Neural cell (in vitro differentiated cells): ENCODE measurements at regions not wholly inside any gene's neighbourhood (a gene's known extent, or its start where the extent isn't known, plus 50 kb on each side); places are given as distances from the start of the nearest gene placed in this dataset.

Source experiments
- H2AFZ ChIP-seq: fragments of 200-600, 300-800 bp; sonication (generic), shearing (Covaris generic); 2 replicates; pipeline ENCODE4 v1.6.0; 2014; ENCODE audit warnings: low read depth, mild to moderate bottlenecking, antibody characterized with exemption, low read length, moderate library complexity
- H3F3A ChIP-seq: fragments of 200-600 bp; shearing (Covaris generic); 2 replicates; pipeline ENCODE4 v1.6.1; 2016; ENCODE audit warnings: mild to moderate bottlenecking, moderate library complexity, mixed read lengths, antibody characterized with exemption, low read length; ENCODE audit not compliant: insufficient read depth, poor library complexity, severe bottlenecking
- H3K27ac ChIP-seq: fragments of 200-600, 300-800 bp; sonication (generic), shearing (Covaris generic); 2 replicates; pipeline ENCODE4 v1.5.1; 2014; ENCODE audit warnings: mild to moderate bottlenecking, low read length, moderate library complexity
- H3K27me3 ChIP-seq: fragments of 300-800, 200-600 bp; sonication (generic), shearing (Covaris generic); 2 replicates; pipeline ENCODE4 v1.6.0; 2014; ENCODE audit warnings: mild to moderate bottlenecking, low read depth, low read length, moderate library complexity; ENCODE audit not compliant: insufficient read depth
- H3K36me3 ChIP-seq: fragments of 300-800, 200-600 bp; sonication (generic), shearing (Covaris generic); 2 replicates; pipeline ENCODE4 v1.5.1; 2014; ENCODE audit warnings: mild to moderate bottlenecking, antibody characterized with exemption, low read length, moderate library complexity; ENCODE audit not compliant: insufficient read depth
- H3K4me2 ChIP-seq: fragments of 300-800, 200-600 bp; sonication (generic), shearing (Covaris generic); 2 replicates; pipeline ENCODE4 v1.6.0; 2014; ENCODE audit warnings: mild to moderate bottlenecking, low read length
- H3K4me3 ChIP-seq: fragments of 300-800, 200-600 bp; sonication (generic), shearing (Covaris generic); 2 replicates; pipeline ENCODE4 v1.5.1; 2014; ENCODE audit warnings: mild to moderate bottlenecking, low read length, moderate library complexity
- H3K79me2 ChIP-seq: fragments of 200-600 bp; shearing (Covaris generic); replicated peaks from 2 replicates; pipeline ENCODE4 v1.6.0; 2014; ENCODE audit warnings: mild to moderate bottlenecking, low read length, moderate library complexity; ENCODE audit not compliant: insufficient read depth
- H3K9ac ChIP-seq: fragments of 300-800, 200-600 bp; sonication (generic), shearing (Covaris generic); 2 replicates; pipeline ENCODE4 v1.6.1; 2016; ENCODE audit warnings: mild to moderate bottlenecking, low read length, mixed read lengths
- H3K9me2 ChIP-seq: fragments of 200-600 bp; shearing (Covaris generic); 2 replicates; pipeline ENCODE4 v1.6.1; 2016; ENCODE audit warnings: mild to moderate bottlenecking, low read length, mixed read lengths; ENCODE audit not compliant: insufficient read depth
- H3K9me3 ChIP-seq: fragments of 200-600, 300-800 bp; sonication (generic), shearing (Covaris generic); 2 replicates; pipeline ENCODE4 v1.6.1; 2016; ENCODE audit warnings: mild to moderate bottlenecking, mixed run types, low read length, moderate library complexity, mixed read lengths
- H4K20me1 ChIP-seq: fragments of 200-600 bp; shearing (Covaris generic); 2 replicates; pipeline ENCODE4 v1.6.1; 2016; ENCODE audit warnings: mild to moderate bottlenecking, mixed run types; ENCODE audit not compliant: insufficient read depth
- EP300 ChIP-seq: fragments of 450-650 bp; conservative IDR thresholded peaks from 2 replicates; pipeline ENCODE4 v1.6.1; 2014; ENCODE audit warnings: antibody characterized with exemption, mild to moderate bottlenecking, moderate library complexity; ENCODE audit not compliant: poor library complexity, severe bottlenecking
- EZH2 ChIP-seq: fragments of 200-600, 300-800 bp; shearing (Covaris generic), sonication (generic); IDR thresholded peaks from 2 replicates; pipeline ENCODE4 v1.6.1; 2014; ENCODE audit warnings: antibody characterized with exemption, low read length, borderline replicate concordance, mild to moderate bottlenecking; ENCODE audit not compliant: insufficient read depth, poor library complexity, severe bottlenecking
- MXI1 ChIP-seq: fragments of 450-650 bp; conservative IDR thresholded peaks from 2 replicates; pipeline ENCODE4 v1.6.1; 2014; ENCODE audit warnings: antibody characterized with exemption, mild to moderate bottlenecking; ENCODE audit not compliant: poor library complexity, severe bottlenecking
- POLR2AphosphoS5 ChIP-seq: IDR thresholded peaks from 2 replicates; pipeline ENCODE4 v1.6.1; 2012
- RAD21 ChIP-seq: fragments of 450-650 bp; conservative IDR thresholded peaks from 2 replicates; pipeline ENCODE4 v1.6.1; 2014; ENCODE audit warnings: antibody characterized with exemption, mild to moderate bottlenecking, moderate library complexity
- SMC3 ChIP-seq: fragments of 450-650 bp; conservative IDR thresholded peaks from 2 replicates; pipeline ENCODE4 v1.6.1; 2014; ENCODE audit warnings: antibody characterized with exemption, mild to moderate bottlenecking, moderate library complexity; ENCODE audit not compliant: poor library complexity
- TAF1 ChIP-seq: IDR thresholded peaks from 2 replicates; pipeline ENCODE4 v1.6.1; 2012; ENCODE audit warnings: low read depth
- TF ChIP-seq, protein P1 (sequence below): fragments of 450-650 bp; IDR thresholded peaks from 2 replicates; pipeline ENCODE4 v1.5.1; 2014; ENCODE audit warnings: antibody characterized with exemption, mild to moderate bottlenecking, moderate library complexity; ENCODE audit not compliant: poor library complexity, severe bottlenecking
- TF ChIP-seq, protein P2 (sequence below): IDR thresholded peaks from 2 replicates; pipeline ENCODE4 v1.6.1; 2012; ENCODE audit warnings: borderline replicate concordance

DNA sequence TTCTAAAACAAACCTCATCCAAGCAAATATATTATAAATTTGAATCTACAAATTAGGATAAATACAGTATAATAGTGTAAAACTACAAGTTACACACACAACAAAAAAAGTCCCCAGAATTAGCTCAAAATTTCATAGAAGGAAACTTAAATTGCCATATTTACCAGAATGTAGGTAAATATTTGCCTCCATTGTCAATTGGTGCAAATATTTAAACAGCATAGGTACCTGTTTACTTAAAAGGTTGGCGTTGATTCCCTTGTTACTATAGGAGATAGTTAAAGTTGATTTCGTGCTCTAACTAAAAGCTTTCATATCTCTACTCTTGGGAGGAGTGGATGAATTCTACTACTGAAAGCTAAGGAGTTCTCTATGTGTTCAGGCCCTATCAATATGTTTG is 111.6 kb upstream of the TENT5A start:
- H3K4me2 ChIP-seq, result no peak overlapping the region
- H3K27ac ChIP-seq, result no peak overlapping the region
- H2AFZ ChIP-seq, result no peak overlapping the region
- TF ChIP-seq SMC3 (no peak), EZH2 (no peak), MXI1 (no peak), TAF1 (no peak), EP300 (no peak), POLR2AphosphoS5 (no peak), RAD21 (no peak)
- TF ChIP-seq, protein P1, sequence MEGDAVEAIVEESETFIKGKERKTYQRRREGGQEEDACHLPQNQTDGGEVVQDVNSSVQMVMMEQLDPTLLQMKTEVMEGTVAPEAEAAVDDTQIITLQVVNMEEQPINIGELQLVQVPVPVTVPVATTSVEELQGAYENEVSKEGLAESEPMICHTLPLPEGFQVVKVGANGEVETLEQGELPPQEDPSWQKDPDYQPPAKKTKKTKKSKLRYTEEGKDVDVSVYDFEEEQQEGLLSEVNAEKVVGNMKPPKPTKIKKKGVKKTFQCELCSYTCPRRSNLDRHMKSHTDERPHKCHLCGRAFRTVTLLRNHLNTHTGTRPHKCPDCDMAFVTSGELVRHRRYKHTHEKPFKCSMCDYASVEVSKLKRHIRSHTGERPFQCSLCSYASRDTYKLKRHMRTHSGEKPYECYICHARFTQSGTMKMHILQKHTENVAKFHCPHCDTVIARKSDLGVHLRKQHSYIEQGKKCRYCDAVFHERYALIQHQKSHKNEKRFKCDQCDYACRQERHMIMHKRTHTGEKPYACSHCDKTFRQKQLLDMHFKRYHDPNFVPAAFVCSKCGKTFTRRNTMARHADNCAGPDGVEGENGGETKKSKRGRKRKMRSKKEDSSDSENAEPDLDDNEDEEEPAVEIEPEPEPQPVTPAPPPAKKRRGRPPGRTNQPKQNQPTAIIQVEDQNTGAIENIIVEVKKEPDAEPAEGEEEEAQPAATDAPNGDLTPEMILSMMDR, result no peak
- TF ChIP-seq, protein P2, sequence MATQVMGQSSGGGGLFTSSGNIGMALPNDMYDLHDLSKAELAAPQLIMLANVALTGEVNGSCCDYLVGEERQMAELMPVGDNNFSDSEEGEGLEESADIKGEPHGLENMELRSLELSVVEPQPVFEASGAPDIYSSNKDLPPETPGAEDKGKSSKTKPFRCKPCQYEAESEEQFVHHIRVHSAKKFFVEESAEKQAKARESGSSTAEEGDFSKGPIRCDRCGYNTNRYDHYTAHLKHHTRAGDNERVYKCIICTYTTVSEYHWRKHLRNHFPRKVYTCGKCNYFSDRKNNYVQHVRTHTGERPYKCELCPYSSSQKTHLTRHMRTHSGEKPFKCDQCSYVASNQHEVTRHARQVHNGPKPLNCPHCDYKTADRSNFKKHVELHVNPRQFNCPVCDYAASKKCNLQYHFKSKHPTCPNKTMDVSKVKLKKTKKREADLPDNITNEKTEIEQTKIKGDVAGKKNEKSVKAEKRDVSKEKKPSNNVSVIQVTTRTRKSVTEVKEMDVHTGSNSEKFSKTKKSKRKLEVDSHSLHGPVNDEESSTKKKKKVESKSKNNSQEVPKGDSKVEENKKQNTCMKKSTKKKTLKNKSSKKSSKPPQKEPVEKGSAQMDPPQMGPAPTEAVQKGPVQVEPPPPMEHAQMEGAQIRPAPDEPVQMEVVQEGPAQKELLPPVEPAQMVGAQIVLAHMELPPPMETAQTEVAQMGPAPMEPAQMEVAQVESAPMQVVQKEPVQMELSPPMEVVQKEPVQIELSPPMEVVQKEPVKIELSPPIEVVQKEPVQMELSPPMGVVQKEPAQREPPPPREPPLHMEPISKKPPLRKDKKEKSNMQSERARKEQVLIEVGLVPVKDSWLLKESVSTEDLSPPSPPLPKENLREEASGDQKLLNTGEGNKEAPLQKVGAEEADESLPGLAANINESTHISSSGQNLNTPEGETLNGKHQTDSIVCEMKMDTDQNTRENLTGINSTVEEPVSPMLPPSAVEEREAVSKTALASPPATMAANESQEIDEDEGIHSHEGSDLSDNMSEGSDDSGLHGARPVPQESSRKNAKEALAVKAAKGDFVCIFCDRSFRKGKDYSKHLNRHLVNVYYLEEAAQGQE, result no peak
- H3K9me3 ChIP-seq, result no peaks in the 10 kb centered on the region
- H3K79me2 ChIP-seq, result no peaks in the 10 kb centered on the region
- no peaks in the 10 kb centered on the region for H3K9me2 ChIP-seq
- H3F3A ChIP-seq, result no peaks in the 10 kb centered on the region
- H3K4me3 ChIP-seq, result no peak overlapping the region
- no peak overlapping the region for H3K9ac ChIP-seq
- H4K20me1 ChIP-seq, result no peaks in the 10 kb centered on the region
- no peaks in the 10 kb centered on the region for H3K27me3 ChIP-seq
- H3K36me3 ChIP-seq, result no peaks in the 10 kb centered on the region

GRCh38 chr6:81863123-81863522 is 110.6 kb upstream of the TENT5A start:
- no peak overlapping the region for H3K27ac ChIP-seq
- no peaks in the 10 kb centered on the region for H3F3A ChIP-seq
- H2AFZ ChIP-seq, result no peak overlapping the region
- no peaks in the 10 kb centered on the region for H3K27me3 ChIP-seq
- no peak overlapping the region for H3K4me2 ChIP-seq
- no peak overlapping the region for H3K4me3 ChIP-seq
- no peaks in the 10 kb centered on the region for H3K9me2 ChIP-seq
- no peaks in the 10 kb centered on the region for H4K20me1 ChIP-seq
- TF ChIP-seq MXI1 (no peak), EZH2 (no peak), SMC3 (no peak), POLR2AphosphoS5 (no peak), TAF1 (no peak), RAD21 (no peak), EP300 (no peak)
- TF ChIP-seq, protein P1, result no peak
- TF ChIP-seq, protein P2, result no peak
- H3K36me3 ChIP-seq, result no peaks in the 10 kb centered on the region
- H3K9ac ChIP-seq, result no peak overlapping the region
- no peaks in the 10 kb centered on the region for H3K9me3 ChIP-seq
- H3K79me2 ChIP-seq, result no peaks in the 10 kb centered on the region
